Glomerular visceral epithelial cell (primary cell): ENCODE measurements at regions not wholly inside any gene's neighbourhood (a gene's known extent, or its start where the extent isn't known, plus 50 kb on each side); places are given as distances from the start of the nearest gene placed in this dataset.
A peak's percentile ranks its signal among the peaks of the same experiment; 100 is the strongest.
"Not testable (repeated sequence)": the region's sequence is repeated elsewhere in the genome, so short reads cannot be mapped to it uniquely, and the experiment has no call there.

Experiments
- DNase-seq: peaks from one replicate; pipeline ENCODE4 v3.0.0-alpha.2; 2016; ENCODE audit errors: extremely low spot score

GRCh38 chrY:20042993-20043392, 298.5 kb upstream of the KDM5D start:
- DNase-seq = no peak

- DNase-seq = no peak
Measured at GRCh38 chrY:20025676-20026075, 281.1 kb upstream of the KDM5D start.

GRCh38 chrY:19993410-19993809, 248.9 kb upstream of the KDM5D start:
- DNase-seq = not testable (repeated sequence)

DNA sequence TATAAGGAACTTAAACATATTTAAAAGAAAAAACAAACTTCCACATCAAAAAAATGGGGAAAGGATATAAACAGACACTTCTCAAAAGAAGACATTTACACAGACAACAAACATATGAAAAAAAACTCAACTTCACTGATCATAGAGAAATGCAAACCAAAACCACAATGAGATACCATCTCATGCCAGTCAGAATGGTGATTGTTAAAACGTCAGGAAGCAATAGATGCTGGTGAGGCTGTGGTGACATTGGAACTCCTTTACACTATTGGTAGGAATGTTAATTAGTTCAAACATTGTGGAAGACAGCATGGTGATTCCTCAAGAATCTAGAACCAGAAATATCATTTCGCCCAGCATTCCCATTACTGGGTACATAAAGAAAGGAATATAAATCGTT, 228.5 kb upstream of the KDM5D start:
- no peak for DNase-seq

DNA sequence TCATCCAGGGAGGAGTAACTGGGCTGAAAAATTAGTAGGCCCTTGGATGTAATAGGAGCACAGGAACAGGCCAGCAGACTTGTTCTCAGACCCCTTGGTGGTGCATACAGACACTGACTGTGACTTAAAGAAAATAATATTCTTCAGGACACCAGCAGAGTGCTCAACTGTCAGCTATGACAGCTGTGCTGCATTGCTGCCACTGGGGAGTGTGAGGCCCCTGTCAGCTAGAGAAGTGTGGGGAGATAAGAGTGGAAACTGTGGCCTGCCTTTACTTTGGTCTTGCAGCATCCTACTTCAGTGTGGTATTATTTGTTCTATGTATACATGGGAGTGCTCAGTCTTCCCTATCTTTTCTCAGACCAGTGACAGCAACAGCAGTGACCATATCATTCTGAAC, 203.2 kb upstream of the KDM5D start:
- no peak for DNase-seq

- peak; percentile 10 for DNase-seq
Measured at GRCh38 chrY:19899011-19899410, 154.5 kb upstream of the KDM5D start.

DNA sequence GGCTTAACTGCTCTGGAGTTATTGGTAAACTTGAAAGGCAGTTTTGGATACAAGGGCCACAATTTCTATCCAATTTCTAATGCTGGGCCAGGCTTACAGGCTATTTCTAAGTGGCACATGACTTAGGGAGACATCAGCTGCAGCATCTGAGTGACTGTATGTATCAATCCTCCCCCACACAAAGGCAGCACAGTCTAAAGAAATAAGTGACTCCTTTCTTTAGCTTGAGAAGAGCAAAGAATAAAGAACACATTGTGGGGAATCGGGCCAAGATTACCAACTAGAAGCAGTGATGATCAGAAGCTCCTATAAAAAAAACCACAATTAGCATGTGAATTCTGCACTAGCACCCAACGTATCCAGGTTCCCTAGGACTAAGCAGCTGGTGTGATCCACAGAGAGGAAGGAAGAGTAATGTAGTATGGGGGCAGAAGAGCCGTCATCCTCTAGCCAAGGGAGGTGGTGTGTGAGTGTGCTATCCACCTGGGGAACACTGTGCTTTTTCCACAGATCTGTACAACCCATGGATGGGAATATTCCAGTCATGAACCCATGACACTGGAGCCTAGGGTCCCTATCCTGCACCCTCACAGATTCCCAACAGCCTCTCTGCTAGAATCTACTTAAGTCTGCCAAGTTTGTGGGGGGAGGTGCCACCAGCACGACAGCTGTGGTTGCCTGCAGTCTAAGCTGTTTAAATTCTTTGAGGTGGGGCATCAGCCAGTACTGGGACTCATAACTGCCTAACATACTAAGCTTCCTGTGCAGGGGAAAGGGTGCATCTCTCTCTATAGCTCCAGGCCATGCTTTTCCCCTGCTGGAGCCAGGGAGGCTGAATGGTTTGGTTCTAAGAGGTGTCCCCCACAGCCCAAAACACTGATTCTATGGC, 147.8 kb upstream of the KDM5D start:
- no peak for DNase-seq

DNA sequence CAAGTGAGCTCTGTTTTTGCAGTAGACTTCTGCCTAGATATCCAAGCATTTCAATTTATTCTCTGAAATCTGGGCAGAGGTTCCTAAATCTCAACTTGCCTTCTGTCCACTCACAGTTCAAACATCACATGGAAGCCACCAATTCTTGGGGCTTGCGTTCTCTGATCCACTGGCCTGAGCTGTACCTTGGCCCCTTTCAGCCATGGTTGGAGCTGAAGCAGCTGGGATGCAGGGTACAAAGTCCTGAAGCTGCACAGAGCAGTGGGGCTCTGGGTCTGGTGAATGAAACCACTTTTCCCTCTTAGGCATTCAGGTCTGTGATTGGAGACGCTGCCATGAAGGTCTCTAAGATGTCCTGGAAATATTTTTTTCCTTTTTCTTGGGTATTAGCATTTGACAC, 137.6 kb upstream of the KDM5D start:
- DNase-seq = no peak

DNA sequence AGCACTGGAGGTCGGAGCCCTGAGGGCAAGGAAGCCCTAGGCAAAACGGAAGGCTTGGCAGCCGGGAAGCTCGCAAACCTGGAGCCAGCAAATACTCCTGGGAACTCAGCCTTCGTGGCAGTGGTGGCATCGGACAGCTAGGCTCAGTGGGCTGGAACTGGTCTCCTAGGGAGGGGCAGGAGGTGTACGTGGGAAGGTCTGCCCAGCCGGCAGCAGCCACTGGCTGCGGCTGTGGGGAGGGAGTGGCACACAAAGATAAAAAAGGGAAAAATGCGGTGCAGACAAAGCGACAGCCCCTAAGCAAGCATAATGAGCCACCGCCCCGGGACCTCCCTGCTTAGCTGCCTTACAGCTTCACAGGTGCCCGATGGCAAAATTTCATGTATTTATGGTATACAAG, 125.2 kb upstream of the KDM5D start:
- DNase-seq = no peak

DNA sequence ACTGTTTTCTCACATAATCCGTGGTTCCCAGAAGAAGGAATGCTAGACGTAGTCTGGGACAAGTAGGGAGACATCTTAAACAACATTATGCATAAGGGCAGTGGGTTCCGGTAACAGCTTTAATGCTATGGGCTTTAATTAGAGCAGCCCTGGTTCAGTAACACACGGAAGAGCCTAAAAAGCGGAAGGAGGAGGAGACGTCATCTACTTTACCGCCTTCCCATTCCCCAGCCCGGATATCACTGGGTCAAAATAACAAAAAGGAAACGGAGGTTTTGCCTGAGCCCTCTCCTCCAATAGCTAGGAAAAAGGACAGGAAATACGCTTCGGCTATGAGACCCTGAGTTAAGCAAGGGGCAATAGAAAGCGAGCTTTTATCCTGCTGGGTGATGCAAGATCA, 124.8 kb upstream of the KDM5D start:
- DNase-seq = no peak

- no peak for DNase-seq
Measured at GRCh38 chrY:19868647-19869046, 124.1 kb upstream of the KDM5D start.

- no peak for DNase-seq
Measured at GRCh38 chrY:19856474-19857135, 112.1 kb upstream of the KDM5D start.

GRCh38 chrY:19842972-19843371, 98.4 kb upstream of the KDM5D start:
- DNase-seq = no peak

- DNase-seq = no peak
Measured at GRCh38 chrY:19824136-19824535, 79.6 kb upstream of the KDM5D start.

DNA sequence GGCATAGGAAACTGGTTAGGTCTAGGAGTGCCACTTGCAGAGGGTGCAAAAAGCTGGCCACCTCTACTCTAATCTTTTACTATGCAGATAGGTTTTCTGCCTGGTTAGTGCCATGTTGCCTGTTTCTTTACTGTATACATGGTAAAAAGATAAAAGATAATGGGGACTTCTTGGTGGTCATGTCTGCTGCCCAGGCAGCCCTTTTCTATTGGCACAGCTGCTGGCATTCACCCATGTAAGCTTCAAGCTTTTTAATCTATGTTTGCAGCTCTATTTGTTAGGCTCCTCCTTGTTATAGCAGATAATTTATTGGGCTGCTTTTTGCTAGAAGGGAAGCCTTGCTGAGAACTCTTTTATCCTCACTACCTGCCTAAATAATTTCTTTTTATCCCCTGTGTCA, 74.0 kb upstream of the KDM5D start:
- no peak for DNase-seq

- peak; percentile 4 for DNase-seq
Measured at GRCh38 chrY:19816920-19817319, 72.4 kb upstream of the KDM5D start.

GRCh38 chrY:19816053-19816823, 71.7 kb upstream of the KDM5D start:
- DNase-seq = no peak
